Lower leg skin (tissue), 3 donors: ENCODE measurements at regions not wholly inside any gene's neighbourhood (a gene's known extent, or its start where the extent isn't known, plus 50 kb on each side); places are given as distances from the start of the nearest gene placed in this dataset.
"Not testable (repeated sequence)": the region's sequence is repeated elsewhere in the genome, so short reads cannot be mapped to it uniquely, and the experiment has no call there.

ENCODE experiments used
- CTCF ChIP-seq, 3 donors: fragments of 450-650 bp; IDR thresholded peaks; one replicate each; pipeline ENCODE4 v1.5.1; 2016; ENCODE audit warnings: antibody characterized with exemption in 3 of 3, mild to moderate bottlenecking in 3 of 3, moderate library complexity in 2 of 3
- POLR2A ChIP-seq, 2 donors: fragments of 450-650 bp; IDR thresholded peaks; one replicate each; pipeline ENCODE4 v1.6.1; 2016 to 2017; ENCODE audit warnings: antibody characterized with exemption in 2 of 2, mild to moderate bottlenecking in 1 of 2, moderate library complexity in 1 of 2

- TF ChIP-seq CTCF, POLR2A (IDR thresholded peaks at IDR 0.05): not testable (repeated sequence)
These were observed 95.2 kb upstream of the YWHAQ start for GRCh38 chr2:9726016-9726415.
